HG03103 (cell line): ENCODE measurements at regions not wholly inside any gene's neighbourhood (a gene's known extent, or its start where the extent isn't known, plus 50 kb on each side); places are given as distances from the start of the nearest gene placed in this dataset.
"Not testable (repeated sequence)": the region's sequence is repeated elsewhere in the genome, so short reads cannot be mapped to it uniquely, and the experiment has no call there.

Source experiments
- ATAC-seq: cut with Tn5 transposase; IDR thresholded peaks from one replicate; pipeline ENCODE4 v1.9.1; 2021; ENCODE audit warnings: low read depth; ENCODE audit not compliant: unreplicated experiment

DNA sequence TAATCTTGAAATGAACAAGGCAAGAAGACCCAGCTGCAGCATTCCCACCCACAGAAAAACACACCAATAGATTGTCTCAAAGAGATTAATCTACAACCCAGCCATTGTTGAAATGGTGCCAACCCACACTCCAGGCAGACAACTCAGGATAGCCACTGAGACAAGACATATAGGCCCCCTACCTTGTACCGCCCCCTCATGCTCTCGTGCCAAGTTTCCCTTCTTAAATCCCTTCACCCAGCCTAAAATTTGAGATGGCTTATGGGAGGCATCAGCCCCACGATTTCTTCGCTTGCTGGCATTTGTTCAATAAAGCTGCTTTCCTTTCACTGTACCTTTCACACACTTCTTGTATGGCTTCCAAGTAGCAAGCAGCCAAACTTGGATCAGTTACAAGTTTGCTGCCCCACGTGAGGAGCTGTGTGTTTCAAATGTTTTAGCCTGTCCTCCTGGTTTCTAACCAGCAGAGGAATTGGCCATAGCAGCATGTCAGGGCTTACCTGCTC lies 1754.1 kb downstream of the C4orf33 start:
- ATAC-seq, result no peak

DNA sequence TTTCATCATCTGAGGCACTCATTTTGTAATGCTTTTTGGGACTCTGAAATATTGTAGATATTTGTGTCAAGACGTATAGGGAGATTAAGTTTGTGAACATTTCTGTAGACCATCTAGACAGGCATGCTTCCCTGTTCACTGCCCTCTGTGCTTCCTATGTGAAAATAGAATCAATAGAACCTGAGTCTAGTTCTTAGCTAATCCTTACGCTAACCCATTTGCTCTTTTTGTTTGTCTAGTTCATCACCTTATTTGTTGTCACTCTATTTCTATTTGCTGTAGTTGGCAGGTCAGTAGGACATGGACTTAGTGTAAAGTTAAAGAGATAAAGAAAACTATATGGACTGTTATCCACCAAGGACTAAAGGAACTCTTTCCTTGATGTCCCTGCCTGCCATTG lies 1755.2 kb downstream of the C4orf33 start:
- ATAC-seq, result no peak

DNA sequence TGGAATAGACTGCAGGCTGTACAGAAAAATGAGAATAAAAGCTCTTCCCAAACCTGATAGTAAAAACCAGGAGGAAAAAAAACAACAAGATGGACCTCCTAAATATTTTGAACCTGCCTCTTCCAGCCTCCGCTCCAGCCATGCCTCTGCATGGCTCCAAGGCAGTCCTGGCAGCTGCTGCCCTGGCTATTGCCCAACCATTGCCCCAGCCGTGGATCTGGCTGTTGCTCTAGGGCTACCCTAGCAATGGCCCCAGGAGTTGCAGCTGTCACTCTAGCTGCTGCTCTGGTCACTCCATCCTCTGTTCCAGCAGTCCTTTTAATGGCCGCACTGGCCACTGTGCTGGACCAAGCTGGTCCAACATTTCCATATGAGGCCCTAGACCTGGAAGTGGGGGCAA lies 1756.0 kb downstream of the C4orf33 start:
- no peak for ATAC-seq

DNA sequence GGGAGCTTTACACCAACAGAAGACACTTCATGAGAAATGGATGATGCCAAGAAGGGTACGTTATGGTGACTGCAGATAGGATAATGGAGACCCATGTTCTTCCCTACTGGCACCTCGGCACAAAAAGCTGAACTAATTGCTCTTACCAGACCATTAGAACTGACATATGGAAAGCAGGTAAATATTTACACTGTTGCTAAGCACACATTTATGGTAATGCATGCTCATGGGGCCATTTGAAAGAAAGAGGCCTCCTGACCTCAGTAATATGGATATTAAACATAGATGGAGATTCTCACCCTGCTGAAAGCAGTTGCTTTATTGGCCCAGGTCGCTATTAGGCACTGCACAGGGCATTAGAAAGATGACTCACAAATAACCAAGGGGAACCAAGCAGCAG lies 1759.6 kb downstream of the C4orf33 start:
- no peak for ATAC-seq

DNA sequence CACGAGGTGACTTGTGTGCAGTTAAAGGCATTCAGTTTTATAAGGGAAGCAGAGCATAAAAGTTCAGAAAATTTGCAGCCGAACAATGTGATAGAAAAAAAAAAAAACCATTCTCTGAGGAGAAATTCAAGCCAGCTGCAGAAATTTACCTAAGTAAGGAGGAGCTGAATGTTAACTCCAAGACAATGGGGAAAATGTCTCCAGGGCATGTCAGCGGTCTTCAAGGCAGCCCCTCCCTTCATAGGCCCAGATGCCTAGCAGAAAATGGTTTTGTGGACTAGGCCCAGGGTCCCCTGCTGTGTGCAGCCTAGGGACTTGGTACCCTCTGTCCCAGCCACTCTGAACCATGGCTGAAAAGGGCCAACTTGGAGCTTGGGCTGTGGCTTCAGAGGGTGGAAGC lies 1764.0 kb downstream of the C4orf33 start:
- no peak for ATAC-seq

DNA sequence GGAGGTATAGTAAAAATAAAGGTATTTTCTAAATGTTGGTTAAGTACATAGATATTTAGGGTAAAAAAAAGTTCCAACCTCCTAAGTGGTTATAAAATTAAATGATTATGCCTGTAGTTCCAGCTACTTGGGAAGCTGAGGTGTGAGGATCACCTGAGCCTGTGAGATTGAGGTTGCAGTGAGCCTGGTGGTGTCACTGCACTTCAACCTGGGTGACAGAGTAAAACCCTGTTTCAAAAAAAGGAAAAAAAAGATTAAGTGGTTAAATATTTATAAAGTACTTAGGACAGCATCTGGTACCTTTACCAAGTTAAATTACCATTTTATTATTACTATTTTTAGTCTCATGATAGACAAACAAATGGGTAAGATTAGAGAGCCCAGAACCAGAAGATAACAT lies 1801.0 kb downstream of the C4orf33 start:
- no peak for ATAC-seq

DNA sequence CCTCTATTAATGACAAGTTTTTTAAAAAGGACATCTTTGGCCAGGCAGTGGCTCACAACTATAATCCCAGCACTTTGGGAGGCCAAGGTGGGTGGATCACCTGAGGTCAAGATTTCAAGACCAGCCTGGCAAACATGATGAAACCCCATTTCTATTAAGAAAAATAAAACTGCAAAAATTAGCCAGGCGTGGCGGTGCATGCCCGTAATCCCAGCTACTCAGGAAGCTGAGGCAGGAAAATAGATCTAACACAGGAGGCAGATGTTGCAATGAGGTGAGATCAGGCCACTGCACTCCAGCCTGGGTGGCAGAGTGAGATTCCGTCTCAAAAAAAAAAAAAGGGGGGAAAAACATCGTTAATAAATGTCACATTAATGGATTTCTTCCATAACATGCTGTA lies 1805.4 kb downstream of the C4orf33 start:
- ATAC-seq, result no peak

DNA sequence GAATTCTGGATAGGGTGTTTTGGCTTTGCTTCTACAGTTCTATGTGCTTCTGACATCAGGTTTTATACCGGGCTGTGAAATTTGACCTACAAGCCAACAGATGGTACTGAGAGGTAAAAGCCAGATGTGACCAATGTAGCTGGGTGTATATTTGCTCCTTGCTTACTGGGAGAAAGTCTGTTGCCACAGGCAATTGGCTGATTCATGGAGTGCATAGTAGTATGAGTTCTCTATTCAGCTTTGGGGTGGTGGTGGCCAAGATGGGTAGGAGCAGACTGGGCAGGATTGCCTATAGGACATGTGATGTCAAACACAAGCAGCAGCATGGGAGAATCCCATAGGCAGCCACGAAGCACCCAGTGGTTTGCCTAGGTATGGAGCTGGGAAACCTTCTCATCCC lies 1827.0 kb downstream of the C4orf33 start:
- no peak for ATAC-seq

DNA sequence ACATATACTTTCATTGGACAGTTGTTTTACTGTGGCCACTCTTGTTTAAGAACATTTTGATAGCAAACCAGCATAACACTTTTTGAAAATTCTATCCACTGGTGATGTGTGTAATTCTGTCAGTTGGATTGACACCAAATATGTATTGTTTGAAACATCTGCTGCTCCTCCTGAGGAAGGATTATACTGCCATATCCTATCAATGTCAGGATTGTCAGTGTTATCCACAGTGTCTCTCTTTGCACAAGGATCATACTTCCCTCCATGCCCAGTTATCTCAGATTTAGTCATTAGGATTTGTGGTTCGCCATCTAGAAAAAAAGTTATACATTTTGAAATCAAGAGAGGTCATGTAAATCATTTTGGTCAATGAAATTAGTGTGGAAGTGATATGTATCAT lies 1859.6 kb downstream of the C4orf33 start:
- no peak for ATAC-seq

DNA sequence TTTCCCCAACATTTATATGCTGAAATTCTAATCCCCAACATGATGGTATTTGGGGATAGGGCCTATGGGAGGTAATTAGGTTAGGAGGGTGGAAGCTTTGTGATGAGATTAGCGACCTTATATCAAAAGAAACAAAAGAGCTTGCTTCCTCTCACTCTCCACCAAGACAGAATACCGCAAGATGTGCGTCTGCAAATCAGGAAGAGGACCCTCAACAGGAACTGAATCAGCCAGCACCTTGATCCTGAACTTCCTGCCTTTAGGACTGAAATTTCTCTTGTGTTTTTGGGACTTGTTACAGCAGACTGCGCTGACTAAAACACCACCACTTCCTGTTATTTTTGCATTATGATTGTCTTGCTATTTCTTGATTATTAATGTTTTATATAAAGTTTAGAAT lies 1889.4 kb downstream of the C4orf33 start:
- no peak for ATAC-seq

DNA sequence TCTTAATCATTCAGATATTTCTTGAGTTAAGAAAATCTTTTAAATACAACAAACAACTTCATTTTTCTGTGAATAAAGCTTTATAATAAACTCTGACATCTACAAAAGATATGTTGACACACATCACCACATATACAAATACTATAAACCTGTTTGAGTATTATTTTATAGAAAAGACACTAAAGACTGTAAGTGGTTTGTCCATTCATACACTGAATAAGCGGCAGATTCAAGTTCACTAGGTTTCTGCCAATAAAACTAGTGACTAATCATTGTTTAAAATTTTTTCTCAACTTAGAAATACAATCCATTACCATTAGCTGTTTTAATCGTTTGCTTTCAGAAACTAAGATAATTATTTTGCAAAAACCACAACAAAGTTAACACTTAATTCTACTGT lies 1900.0 kb downstream of the C4orf33 start:
- ATAC-seq, result no peak

DNA sequence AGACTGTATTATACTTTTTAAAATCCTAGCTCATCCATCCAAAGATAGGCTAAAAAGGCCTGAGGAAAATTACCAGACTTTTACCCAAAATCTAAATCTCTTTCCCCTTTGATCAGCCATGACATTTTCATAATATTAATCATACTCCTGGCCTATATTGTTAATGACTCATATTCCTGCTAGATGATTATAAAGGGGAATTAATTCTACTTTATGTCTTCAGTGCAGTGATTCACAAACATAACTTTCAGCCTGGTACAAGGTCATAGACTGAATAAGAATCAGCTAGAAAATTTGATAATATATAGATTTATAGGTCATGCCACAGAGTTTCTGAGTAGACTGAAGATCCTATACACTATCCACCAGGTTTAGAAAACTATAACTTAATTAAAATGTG lies 1905.4 kb downstream of the C4orf33 start:
- ATAC-seq, result no peak

DNA sequence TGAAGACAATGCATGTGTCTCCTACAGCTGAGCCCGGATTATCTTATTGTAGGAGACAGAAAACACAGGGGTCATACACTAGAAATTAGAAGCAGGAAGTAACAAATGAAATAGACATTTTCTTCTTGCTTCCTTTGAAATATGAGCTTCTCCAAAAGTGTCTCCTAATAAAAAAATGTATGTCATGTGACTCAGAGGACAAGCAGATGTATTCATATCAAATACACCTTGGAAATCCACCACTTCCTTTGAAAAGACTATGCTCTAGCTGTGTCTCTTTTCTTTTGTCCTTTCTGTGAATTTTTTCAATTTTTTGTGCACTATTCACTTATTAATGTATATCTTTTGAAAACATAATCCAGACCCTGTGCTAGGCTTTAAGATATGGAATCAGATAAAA lies 1906.2 kb downstream of the C4orf33 start:
- ATAC-seq, result no peak

DNA sequence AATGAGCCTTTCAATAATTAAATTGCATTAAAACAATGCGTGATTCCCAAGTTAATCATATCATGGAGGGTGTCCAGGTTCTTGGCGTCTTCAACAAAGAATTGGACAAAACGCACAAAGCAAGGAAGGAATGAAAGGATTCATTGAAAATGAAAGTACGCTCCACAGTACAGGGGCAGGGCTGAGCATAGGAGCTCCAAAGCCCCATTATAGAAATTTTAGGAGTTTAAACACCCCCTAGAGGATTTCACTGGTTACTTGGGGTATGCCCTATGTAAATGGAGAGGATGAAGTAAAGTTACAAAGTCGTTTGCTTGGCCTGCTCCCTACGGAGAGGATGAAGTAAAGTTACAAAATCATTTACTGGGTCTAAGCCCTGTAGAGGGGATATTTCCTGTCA lies 1910.4 kb downstream of the C4orf33 start:
- ATAC-seq, result no peak

DNA sequence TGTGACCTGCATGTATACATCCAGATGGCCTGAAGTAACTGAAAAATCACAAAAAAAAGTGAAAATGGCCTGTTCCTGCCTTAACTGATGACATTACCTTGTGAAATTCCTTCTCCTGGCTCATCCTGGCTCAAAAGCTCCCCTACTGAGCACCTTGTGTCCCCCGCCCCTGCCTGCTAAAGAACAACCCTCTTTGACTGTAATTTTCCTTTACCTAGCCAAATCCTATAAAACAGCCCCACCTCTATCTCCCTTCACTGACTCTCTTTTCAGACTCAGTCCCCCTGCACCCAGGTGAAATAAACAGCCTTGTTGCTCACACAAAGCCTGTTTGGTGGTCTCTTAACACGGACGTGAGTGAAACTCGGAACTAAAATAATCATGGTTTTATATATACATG lies 1916.0 kb downstream of the C4orf33 start:
- ATAC-seq, result not testable (repeated sequence)

DNA sequence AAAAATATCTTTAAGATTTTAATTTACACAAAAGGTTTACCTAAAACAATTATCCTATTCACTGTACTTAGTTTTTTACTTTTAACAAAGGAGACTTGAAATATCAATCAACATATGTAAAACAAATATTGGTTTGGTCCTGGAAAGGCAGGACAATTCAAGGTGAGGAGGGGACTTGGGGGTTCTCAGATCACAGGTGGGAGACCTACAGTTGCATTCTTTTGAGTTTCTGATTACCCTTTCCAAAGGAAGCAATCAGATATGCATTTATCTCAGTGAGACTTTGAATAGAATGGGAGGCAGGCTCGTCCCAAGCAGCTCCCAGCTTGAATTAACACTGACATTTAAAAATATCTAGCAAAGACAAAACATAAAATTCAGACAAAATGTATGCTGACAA lies 1917.3 kb downstream of the C4orf33 start:
- ATAC-seq, result no peak

DNA sequence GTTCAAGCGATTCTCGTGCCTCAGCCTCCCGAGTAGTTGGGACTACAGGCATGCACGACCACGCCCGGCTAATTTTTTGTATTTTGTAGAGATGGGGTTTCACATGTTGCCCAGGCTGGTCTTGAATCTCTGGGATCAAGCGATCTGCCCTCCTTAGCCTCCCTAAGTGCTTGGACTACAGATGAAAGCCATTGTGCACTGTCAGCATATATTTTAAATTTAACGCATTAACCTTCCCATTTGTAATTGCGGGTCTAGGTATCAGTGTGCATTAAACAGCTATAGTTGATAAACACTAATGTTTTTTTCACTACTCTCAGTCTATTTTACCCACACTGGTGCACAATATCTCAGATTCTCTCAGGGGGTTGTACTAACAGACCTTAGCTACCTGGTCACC lies 1930.8 kb downstream of the C4orf33 start:
- no peak for ATAC-seq

DNA sequence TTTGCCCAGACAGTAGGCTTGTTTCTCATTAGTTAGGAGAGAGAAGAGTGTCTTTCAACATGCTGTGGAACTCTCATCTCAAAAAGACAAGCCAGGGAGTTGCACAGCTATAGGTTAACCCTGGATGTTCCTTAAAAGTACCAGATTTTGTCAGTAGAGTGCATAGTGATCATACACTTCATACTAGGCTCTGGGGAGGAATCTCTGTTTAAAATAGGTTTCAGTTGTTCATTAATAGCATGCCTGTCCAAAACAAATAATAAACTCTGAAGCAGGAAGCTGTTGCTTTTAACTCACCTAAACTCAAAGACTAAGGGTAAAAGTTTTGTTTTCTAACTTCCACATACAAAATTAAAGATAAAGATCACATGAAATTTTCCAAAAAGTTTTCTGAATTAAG lies 1948.4 kb downstream of the C4orf33 start:
- no peak for ATAC-seq

DNA sequence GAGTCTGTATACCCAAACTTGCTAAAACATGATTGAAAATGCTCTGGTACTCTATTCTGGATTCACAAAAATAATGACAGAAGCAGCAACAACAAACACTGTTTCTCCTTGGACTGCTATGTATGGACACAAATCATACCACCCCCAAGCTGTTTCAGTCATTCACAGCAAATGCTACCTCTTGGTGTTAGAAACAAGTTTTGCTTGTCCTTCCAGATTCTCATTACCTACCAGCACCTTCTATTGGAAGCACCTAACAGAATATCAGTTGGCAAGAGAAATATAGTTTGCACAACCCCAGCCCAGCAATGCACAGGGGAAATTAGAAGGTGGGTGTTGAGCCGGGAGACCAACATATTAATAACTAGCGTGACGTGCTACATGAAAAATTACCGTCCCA lies 1950.9 kb downstream of the C4orf33 start:
- ATAC-seq, result no peak

DNA sequence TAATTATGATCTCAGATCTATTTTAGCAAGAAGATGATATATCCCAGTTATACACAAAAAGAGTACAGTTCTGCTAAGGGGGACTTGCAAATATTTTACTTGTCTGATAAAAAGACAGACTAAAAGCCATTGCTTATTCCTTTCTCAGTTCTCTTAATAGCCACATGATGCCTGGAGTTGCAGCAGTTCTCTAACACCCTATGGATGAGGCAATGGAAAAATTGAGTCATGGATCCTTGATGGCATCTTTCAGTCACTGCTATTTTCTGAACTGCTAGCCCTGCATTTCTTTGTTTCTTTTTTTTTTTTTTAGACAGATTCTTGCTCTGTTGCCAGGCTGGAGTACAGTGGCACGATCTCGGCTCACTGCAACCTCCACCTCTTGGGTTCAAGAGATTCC lies 1956.7 kb downstream of the C4orf33 start:
- ATAC-seq, result no peak

DNA sequence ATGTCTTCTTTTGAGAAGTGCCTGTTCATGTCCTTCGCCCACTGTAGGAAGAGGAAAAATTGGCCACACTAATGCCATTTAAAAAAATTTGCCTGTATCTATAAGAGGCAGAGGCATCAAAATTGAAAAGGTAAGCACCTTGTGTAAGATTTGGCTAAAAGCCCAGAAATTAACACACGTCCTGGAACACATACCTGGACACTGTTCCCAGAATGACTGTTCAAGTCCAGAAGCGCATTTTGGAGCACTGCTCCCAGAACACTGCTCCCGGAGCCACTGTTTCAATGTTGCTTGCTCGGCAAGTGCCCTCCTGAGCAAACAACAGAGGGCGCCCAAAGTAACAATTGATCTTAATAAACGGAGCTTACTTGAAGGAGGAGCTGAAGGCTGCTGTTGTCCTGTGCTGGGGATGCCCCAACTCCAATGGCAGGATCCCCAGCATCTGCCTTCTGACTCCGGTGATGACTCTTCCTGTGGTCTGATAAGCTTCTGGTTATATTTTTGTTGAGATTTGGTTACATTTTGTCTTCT lies 1958.6 kb downstream of the C4orf33 start:
- ATAC-seq, result no peak

DNA sequence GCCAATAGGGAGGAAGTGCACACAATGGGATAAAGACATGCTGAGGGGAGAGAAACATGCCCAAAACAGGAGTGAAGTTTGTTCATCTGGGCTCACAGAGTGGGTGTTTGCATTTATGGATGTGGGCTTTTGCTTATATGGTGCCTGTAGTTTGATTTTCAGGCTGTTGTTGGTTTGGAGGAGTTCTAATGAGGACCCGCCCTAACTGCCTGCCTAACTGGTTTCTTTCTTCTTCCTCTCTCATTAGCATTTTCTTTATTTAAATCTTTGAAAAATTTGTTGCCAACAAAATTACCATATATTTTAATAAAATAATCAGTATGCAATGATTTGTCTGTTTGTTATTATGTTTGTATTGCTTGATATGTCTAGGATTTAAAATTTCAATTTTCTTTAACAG lies 1965.8 kb downstream of the C4orf33 start:
- no peak for ATAC-seq

DNA sequence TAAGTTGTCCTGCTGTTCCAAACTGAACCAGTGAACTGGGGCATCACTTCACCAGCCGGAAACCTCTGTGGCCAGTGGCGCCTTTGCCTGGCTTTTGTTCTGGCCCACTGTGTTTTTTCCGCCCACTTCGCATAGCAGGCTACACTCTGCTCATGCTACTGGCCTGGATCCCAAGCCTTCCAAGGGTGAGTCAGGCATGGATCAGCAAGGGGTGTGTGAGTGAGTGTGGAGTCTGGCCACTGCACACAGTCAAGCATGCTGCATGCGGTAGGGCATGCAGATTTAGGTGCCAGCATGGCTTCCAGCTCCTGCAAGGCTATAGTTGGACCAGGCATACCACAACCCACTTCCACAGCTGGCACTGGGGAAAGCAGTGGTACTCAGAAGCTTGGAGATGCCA lies 1967.9 kb downstream of the C4orf33 start:
- ATAC-seq, result no peak
